ENCODE measurements at regions not wholly inside any gene's neighbourhood (a gene's known extent, or its start where the extent isn't known, plus 50 kb on each side); places are given as distances from the start of the nearest gene placed in this dataset.
"Not testable (repeated sequence)": the region's sequence is repeated elsewhere in the genome, so short reads cannot be mapped to it uniquely, and the experiment has no call there.

DNA sequence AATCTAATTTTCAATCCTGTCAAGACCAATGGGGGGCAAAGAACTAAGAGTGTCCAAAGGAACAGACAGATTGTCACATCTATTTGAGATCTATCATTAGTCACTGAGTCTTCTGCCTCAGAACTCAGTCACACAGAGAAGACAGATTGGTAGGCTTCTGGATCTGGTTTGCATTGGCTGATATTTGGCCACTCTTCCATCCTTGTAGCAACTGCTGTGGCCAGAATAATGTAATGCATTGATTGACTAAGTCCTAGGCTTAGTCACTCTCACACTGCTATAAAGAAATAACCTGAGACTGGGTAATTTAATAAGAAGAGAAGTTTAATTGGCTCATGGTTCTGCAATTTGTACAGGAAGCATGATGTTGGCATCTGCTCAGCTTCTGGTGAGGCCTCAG is 458.5 kb downstream of the ACTL7B start:
- no peak for DNase-seq (ENCODE audit: extremely low read depth, low read depth)
- TF ChIP-seq, protein P1, sequence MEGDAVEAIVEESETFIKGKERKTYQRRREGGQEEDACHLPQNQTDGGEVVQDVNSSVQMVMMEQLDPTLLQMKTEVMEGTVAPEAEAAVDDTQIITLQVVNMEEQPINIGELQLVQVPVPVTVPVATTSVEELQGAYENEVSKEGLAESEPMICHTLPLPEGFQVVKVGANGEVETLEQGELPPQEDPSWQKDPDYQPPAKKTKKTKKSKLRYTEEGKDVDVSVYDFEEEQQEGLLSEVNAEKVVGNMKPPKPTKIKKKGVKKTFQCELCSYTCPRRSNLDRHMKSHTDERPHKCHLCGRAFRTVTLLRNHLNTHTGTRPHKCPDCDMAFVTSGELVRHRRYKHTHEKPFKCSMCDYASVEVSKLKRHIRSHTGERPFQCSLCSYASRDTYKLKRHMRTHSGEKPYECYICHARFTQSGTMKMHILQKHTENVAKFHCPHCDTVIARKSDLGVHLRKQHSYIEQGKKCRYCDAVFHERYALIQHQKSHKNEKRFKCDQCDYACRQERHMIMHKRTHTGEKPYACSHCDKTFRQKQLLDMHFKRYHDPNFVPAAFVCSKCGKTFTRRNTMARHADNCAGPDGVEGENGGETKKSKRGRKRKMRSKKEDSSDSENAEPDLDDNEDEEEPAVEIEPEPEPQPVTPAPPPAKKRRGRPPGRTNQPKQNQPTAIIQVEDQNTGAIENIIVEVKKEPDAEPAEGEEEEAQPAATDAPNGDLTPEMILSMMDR (IDR thresholded peaks at IDR 0.05; ENCODE audit: low read depth, low read length, missing control alignments), result no peak

GRCh38 chr9:108396611-108397010 is 459.2 kb downstream of the ACTL7B start:
- DNase-seq (ENCODE audit: extremely low read depth, low read depth), result no peak
- no peak overlapping the region for H3K4me3 ChIP-seq (replicated peaks; ENCODE audit: low read depth, low read length)
- TF ChIP-seq, protein P1 (IDR thresholded peaks at IDR 0.05; ENCODE audit: low read depth, low read length, missing control alignments), result no peak

More for the DNA sequence above, 458.5 kb downstream of the ACTL7B start:
- no peak overlapping the region for H3K4me3 ChIP-seq (replicated peaks; ENCODE audit: low read depth, low read length)

- TF ChIP-seq, protein P1 (IDR thresholded peaks at IDR 0.05; ENCODE audit: low read depth, low read length, missing control alignments), result no peak
- H3K4me3 ChIP-seq (replicated peaks; ENCODE audit: low read depth, low read length), result no peak overlapping the region
- no peak for DNase-seq (ENCODE audit: extremely low read depth, low read depth)
Measured at GRCh38 chr9:108396193-108396592, 459.6 kb downstream of the ACTL7B start.

DNA sequence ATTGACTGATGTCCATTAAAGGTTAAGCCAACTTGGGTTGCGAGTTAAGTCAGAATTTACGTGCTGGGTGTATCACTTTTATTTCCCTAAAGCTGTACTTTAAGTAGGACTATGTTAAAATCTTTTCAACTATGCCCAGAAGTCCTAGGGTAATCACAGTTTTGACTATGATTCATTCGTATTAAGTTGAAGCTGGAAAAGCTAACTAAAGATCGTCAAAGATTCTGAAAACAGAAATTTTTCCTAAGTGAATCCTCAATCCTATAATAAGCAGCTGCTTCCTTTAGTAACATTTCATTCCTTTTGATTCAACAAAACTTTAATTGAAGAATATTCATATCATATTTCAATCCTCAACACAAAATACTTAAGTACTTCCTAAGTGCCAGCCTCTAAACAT is 460.4 kb downstream of the ACTL7B start:
- H3K4me3 ChIP-seq (replicated peaks; ENCODE audit: low read depth, low read length), result no peak overlapping the region
- TF ChIP-seq, protein P1 (IDR thresholded peaks at IDR 0.05; ENCODE audit: low read depth, low read length, missing control alignments), result no peak
- DNase-seq (ENCODE audit: extremely low read depth, low read depth), result no peak

DNA sequence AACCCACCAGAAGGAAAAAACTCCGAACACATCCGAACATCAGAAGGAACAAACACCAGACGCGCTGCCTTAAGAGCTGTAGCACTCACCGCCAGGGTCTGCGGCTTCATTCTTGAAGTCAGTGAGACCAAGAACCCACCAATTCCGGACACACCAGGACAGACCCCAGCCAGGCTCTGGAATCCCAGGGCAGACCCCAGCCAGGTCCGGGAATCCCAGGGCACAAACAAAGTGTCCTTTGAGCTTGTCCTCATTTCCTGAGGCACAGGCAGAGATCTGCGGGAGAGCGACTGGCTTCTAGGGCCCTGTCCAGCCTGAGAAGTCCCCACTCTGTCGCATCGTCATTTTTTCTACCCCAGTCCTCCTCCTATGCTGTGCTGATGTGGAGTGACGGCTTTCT is 461.1 kb downstream of the ACTL7B start:
- TF ChIP-seq, protein P1 (IDR thresholded peaks at IDR 0.05; ENCODE audit: low read depth, low read length, missing control alignments), result no peak
- H3K4me3 ChIP-seq (replicated peaks; ENCODE audit: low read depth, low read length), result no peak overlapping the region
- no peak for DNase-seq (ENCODE audit: extremely low read depth, low read depth)

DNA sequence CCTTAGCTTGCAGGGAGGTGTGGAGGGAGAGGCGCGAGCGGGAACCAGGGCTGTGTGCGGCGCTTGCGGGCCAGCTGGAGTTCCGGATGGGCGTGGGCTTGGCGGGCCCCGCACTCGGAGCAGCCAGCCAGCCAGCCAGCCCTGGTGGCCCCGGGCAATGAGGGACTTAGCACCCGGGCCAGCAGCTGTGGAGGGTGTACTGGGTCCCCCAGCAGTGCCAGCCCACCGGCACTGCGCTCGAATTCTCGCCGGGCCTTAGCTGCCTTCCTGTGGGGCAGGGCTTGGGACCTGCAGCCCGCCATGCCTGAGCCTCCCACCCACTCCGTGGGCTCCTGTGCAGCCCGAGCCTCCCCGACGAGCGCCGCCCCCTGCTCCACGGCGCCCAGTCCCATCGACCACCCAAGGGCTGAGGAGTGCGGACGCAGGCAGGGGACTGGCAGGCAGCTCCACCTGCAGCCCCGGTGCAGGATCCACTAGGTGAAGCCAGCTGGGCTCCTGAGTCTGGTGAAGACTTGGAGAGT is 462.2 kb downstream of the ACTL7B start:
- not testable (repeated sequence) for DNase-seq (ENCODE audit: extremely low read depth, low read depth); H3K4me3 ChIP-seq (replicated peaks; ENCODE audit: low read depth, low read length)

GRCh38 chr9:108392877-108393276 is 462.9 kb downstream of the ACTL7B start:
- DNase-seq (ENCODE audit: extremely low read depth, low read depth), result no peak
- TF ChIP-seq, protein P1 (IDR thresholded peaks at IDR 0.05; ENCODE audit: low read depth, low read length, missing control alignments), result no peak
- H3K4me3 ChIP-seq (replicated peaks; ENCODE audit: low read depth, low read length), result no peak overlapping the region

Data from HFF-Myc (cell line).